K562 (cell line): ENCODE measurements at regions not wholly inside any gene's neighbourhood (a gene's known extent, or its start where the extent isn't known, plus 50 kb on each side); places are given as distances from the start of the nearest gene placed in this dataset.

ENCODE experiments used
- ATAC-seq: fragments of 200-7000 bp; cut with Tn5 transposase; 3 replicates; pipeline ENCODE4 v1.9.1; 2020; ENCODE audit warnings: moderate library complexity
- BruUV-seq: library from RNA; stranded (reverse); fragments of 400-500 nt; replicated peaks from 2 replicates; lab custom pipeline; 2021; lab: Mats Ljungman, UMichigan
- CTCF ChIA-PET: fragments of 300-600 bp; formaldehyde crosslinking; extraction: SDS; loops from one replicate; lab custom pipeline; 2021; ENCODE audit warnings: low intra/inter-chr PET ratio; lab: Yijun Ruan, JAX
- POLR2A ChIA-PET: fragments of 300-600, 350-650 bp; sonication (Branson Sonifier 250); formaldehyde crosslinking; extraction: SDS; loops from one replicate; lab custom pipeline; 2021; ENCODE audit warnings: antibody characterized with exemption, inconsistent platforms; lab: Yijun Ruan, JAX
- DNase-seq, 4 experiments: peaks; one replicate each; pipeline versions ENCODE4 v3.0.0 to v3.0.0-alpha.2; 2011 to 2018; ENCODE audit warnings: low spot score in 3 of 4, mixed read lengths in 3 of 4; ENCODE audit errors: extremely low read depth in 1 of 4
- FAIRE-seq: peaks from 2 replicates; lab custom pipeline; 2011; peaks lifted over from hg19 to GRCh38; lab: Jason Lieb, UNC
- H2AFZ ChIP-seq: 2 replicates; pipeline ENCODE4 v1.6.0; 2011; ENCODE audit warnings: low read depth, low read length, control low read depth, inconsistent platforms
- H3K27ac ChIP-seq: fragments of 200-600 bp; 3 replicates; pipeline ENCODE4 v1.8.0; 2011; ENCODE audit warnings: low read depth, mild to moderate bottlenecking, control low read depth, inconsistent platforms, low read length, moderate library complexity, mixed read lengths; ENCODE audit errors: extremely low read depth
- H3K27me3 ChIP-seq, 2 experiments: fragments of 300-600 bp in 1 of 2; 2 replicates in 1 of 2; 3 replicates in 1 of 2; pipeline versions ENCODE4 v1.6.0 to v1.8.0; 2011; ENCODE audit warnings: inconsistent platforms in 2 of 2, low read length in 2 of 2, mild to moderate bottlenecking in 1 of 2, mixed read lengths in 1 of 2, moderate library complexity in 1 of 2; ENCODE audit not compliant: control insufficient read depth in 2 of 2, insufficient read depth in 2 of 2
- H3K36me3 ChIP-seq: fragments of 300-600 bp; 3 replicates; pipeline ENCODE4 v1.8.0; 2011; ENCODE audit warnings: mild to moderate bottlenecking, low read length, inconsistent platforms; ENCODE audit not compliant: control insufficient read depth, insufficient read depth
- H3K4me1 ChIP-seq, 2 experiments: fragments of 200-600 bp in 1 of 2; replicated peaks in 1 of 2; 2 replicates in 1 of 2; 3 replicates in 1 of 2; pipeline versions ENCODE4 v1.5.1 to v1.8.0; 2011; ENCODE audit warnings: inconsistent platforms in 2 of 2, low read length in 2 of 2, mild to moderate bottlenecking in 1 of 2, mixed read lengths in 1 of 2, moderate library complexity in 1 of 2; ENCODE audit not compliant: control insufficient read depth in 2 of 2, insufficient read depth in 2 of 2
- H3K4me2 ChIP-seq: 2 replicates; pipeline ENCODE4 v1.6.1; 2011; ENCODE audit warnings: low read length, control low read depth, inconsistent platforms, mixed read lengths; ENCODE audit not compliant: insufficient read depth
- H3K4me3 ChIP-seq: fragments of 200-600 bp; sonication (generic), shearing (Covaris generic); 2 replicates; pipeline ENCODE4 v1.5.1; 2016; ENCODE audit warnings: control low read depth, inconsistent platforms
- H3K79me2 ChIP-seq: fragments of 200-600 bp; 3 replicates; pipeline ENCODE4 v1.8.0; 2011; ENCODE audit warnings: low read length, inconsistent platforms; ENCODE audit not compliant: control insufficient read depth, insufficient read depth
- H3K9ac ChIP-seq, 2 experiments: 2 replicates each; pipeline versions ENCODE4 v1.6.0 to v1.6.1; 2011; ENCODE audit warnings: low read depth in 2 of 2, low read length in 2 of 2, control low read depth in 1 of 2, inconsistent platforms in 1 of 2, mild to moderate bottlenecking in 1 of 2, mixed read lengths in 1 of 2; ENCODE audit not compliant: insufficient read depth in 1 of 2
- H3K9me1 ChIP-seq: one replicate; pipeline ENCODE4 v1.6.0; 2011; ENCODE audit warnings: inconsistent platforms, mild to moderate bottlenecking, low read length, moderate library complexity; ENCODE audit not compliant: control insufficient read depth, insufficient read depth
- H3K9me3 ChIP-seq: replicated peaks from 2 replicates; pipeline ENCODE4 v1.5.1; 2011; ENCODE audit warnings: low read depth, low read length, inconsistent platforms; ENCODE audit not compliant: control insufficient read depth, insufficient read depth
- H4K20me1 ChIP-seq: replicated peaks from 2 replicates; pipeline ENCODE4 v1.6.1; 2011; ENCODE audit warnings: low read length, inconsistent platforms, mixed read lengths; ENCODE audit not compliant: control insufficient read depth, insufficient read depth
- ATF6 ChIP-seq: sonication (generic); formaldehyde crosslinking; IDR thresholded peaks from 2 replicates; pipeline ENCODE4 v1.4.0; 2020; ENCODE audit warnings: mild to moderate bottlenecking, missing genetic modification reagents
- DACH1 ChIP-seq: fragments of 450-650 bp; IDR thresholded peaks from 2 replicates; pipeline ENCODE4 v1.6.1; 2018; ENCODE audit not compliant: partially characterized antibody
- ILK ChIP-seq: fragments of 450-650 bp; IDR thresholded peaks from 2 replicates; pipeline ENCODE4 v1.6.1; 2016; ENCODE audit warnings: missing genetic modification characterization, low read depth, mild to moderate bottlenecking, missing compliant biosample characterization, moderate library complexity, borderline replicate concordance
- SIX5 ChIP-seq, 2 experiments: IDR thresholded peaks; 2 replicates each; pipeline ENCODE4 v1.6.1; 2011; ENCODE audit warnings: low read length in 2 of 2, borderline replicate concordance in 1 of 2, low read depth in 1 of 2, mild to moderate bottlenecking in 1 of 2, moderate library complexity in 1 of 2; ENCODE audit not compliant: insufficient read depth in 1 of 2
- SNIP1 ChIP-seq: fragments of 450-650 bp; IDR thresholded peaks from 2 replicates; pipeline ENCODE4 v1.7.1; 2017; ENCODE audit warnings: low read depth, mild to moderate bottlenecking
- SREBF1 ChIP-seq: fragments of 150-350 bp; IDR thresholded peaks from 2 replicates; pipeline ENCODE4 v1.6.1; 2014; ENCODE audit warnings: antibody characterized with exemption, low read depth, low read length, borderline replicate concordance
- ZNF24 ChIP-seq: fragments of 450-650 bp; IDR thresholded peaks from 2 replicates; pipeline ENCODE4 v1.6.1; 2016
- WGBS: fragments of 100-300 bp; shearing (Covaris generic); methylation state at CpG from one replicate; pipeline ENCODE4 v1.1.6; 2016; ENCODE audit warnings: low coverage, mixed read lengths; ENCODE audit not compliant: insufficient coverage; ENCODE audit errors: missing lambda C conversion rate; 5-methylcytosine and 5-hydroxymethylcytosine counted together
- in situ Hi-C: fragments of 300-500 bp; cut with MboI; formaldehyde crosslinking; loops from 4 replicates; pipeline ENCODE4 v1.15.0; 2018; ENCODE audit warnings: inconsistent platforms, mixed read lengths
- intact Hi-C: fragments of 100-400 bp; cut with micrococcal nuclease; formaldehyde crosslinking; loops from 2 replicates; pipeline ENCODE4 v1.14.2; 2022
- TF ChIP-seq, protein P1 (sequence below): fragments of 250-450 bp; sonication (Bioruptor Pico); IDR thresholded peaks from 2 replicates; pipeline ENCODE4 v1.8.0; 2022; ENCODE audit warnings: inconsistent platforms, mild to moderate bottlenecking, moderate library complexity, borderline replicate concordance

GRCh38 chr20:56896447-56896846 lies 267.3 kb downstream of the TFAP2C start:
- DNase-seq: no peak
- POLR2A ChIA-PET: interaction anchor here (0.6 to 0.9 kb wide), 3 partner anchors 9 to 109 kb away, joined by 3 to 4 read pairs (median 3); no protein-coding TSS in a partner anchor
- H3K27me3 ChIP-seq: peaks cover 0 to 18% of the 10 kb centered on the region in 2 experiments; a peak in 2 of 5 replicates
- TF ChIP-seq ZNF24 (peak; percentile 92), SIX5 (IDR thresholded peaks at IDR 0.05; ENCODE audit: borderline replicate concordance in 1 of 2, insufficient read depth in 1 of 2, low read depth in 1 of 2, low read length in 2 of 2) (no peak)
- TF ChIP-seq, all 486 proteins: peak for 1
- no peak overlapping the region for H3K4me3 ChIP-seq
- no peak overlapping the region for H3K9ac ChIP-seq
- 4% methylated on average over 7 of the region's 7 CpGs for WGBS
- no peaks in the 10 kb centered on the region for H3K9me3 ChIP-seq
- H3K27ac ChIP-seq: no peak overlapping the region
- in situ Hi-C loops (no loop called here), intact Hi-C loops (no loop called here)
- FAIRE-seq (no peak), ATAC-seq (no peak)
- no peaks in the 10 kb centered on the region for H3K79me2 ChIP-seq
- H3K4me1 ChIP-seq: no peaks in the 10 kb centered on the region
- H2AFZ ChIP-seq: no peak overlapping the region
- no peaks in the 10 kb centered on the region for H4K20me1 ChIP-seq
- no TSS peak for BruUV-seq
- H3K36me3 ChIP-seq: no peaks in the 10 kb centered on the region
- H3K9me1 ChIP-seq: no peaks in the 10 kb centered on the region
- CTCF ChIA-PET: no interaction called here
- H3K4me2 ChIP-seq: no peak overlapping the region

GRCh38 chr20:56897318-56897957 lies 268.3 kb downstream of the TFAP2C start:
- Histone ChIP-seq H3K4me1 (no peaks in the 10 kb centered on the region), H3K9ac (no peak overlapping the region; a peak in 1 of 4 replicates), H3K4me3 (no peak overlapping the region), H4K20me1 (no peaks in the 10 kb centered on the region), H3K27ac (no peak overlapping the region), H2AFZ (no peak overlapping the region), H3K79me2 (no peaks in the 10 kb centered on the region), H3K36me3 (no peaks in the 10 kb centered on the region), H3K27me3 (peaks cover 0 to 18% of the 10 kb centered on the region in 2 experiments; a peak in 2 of 5 replicates), H3K9me3 (no peaks in the 10 kb centered on the region), H3K9me1 (no peaks in the 10 kb centered on the region), H3K4me2 (no peak overlapping the region)
- BruUV-seq: no TSS peak
- intact Hi-C loops (no loop called here), in situ Hi-C loops (no loop called here)
- TF ChIP-seq ILK (tag) (no peak), ATF6 (no peak), SNIP1 (no peak), DACH1 (no peak), SREBF1 (no peak)
- TF ChIP-seq, protein P1, sequence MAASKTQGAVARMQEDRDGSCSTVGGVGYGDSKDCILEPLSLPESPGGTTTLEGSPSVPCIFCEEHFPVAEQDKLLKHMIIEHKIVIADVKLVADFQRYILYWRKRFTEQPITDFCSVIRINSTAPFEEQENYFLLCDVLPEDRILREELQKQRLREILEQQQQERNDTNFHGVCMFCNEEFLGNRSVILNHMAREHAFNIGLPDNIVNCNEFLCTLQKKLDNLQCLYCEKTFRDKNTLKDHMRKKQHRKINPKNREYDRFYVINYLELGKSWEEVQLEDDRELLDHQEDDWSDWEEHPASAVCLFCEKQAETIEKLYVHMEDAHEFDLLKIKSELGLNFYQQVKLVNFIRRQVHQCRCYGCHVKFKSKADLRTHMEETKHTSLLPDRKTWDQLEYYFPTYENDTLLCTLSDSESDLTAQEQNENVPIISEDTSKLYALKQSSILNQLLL (CRISPR knock-in tag): no peak
- POLR2A ChIA-PET: no interaction called here
- no peak for FAIRE-seq
- ATAC-seq: no peak
- CTCF ChIA-PET: no interaction called here
- WGBS: 3% methylated on average over 7 of the region's 7 CpGs
- DNase-seq: no peak
